Tibial artery (tissue), 4 donors: ENCODE measurements at regions not wholly inside any gene's neighbourhood (a gene's known extent, or its start where the extent isn't known, plus 50 kb on each side); places are given as distances from the start of the nearest gene placed in this dataset.

Source experiments
- DNase-seq, 2 donors: peaks; one replicate each; pipeline ENCODE4 v3.0.0-alpha.2; 2019
- H3K27ac ChIP-seq, 2 donors: fragments of 200-600 bp; sonication (generic) in 1 of 2; 1 replicate in 1 of 2; 2 replicates in 1 of 2; pipeline ENCODE4 v1.5.1; 2018 to 2019; ENCODE audit warnings: mild to moderate bottlenecking in 1 of 2
- H3K27me3 ChIP-seq, 2 donors: fragments of 200-600 bp; sonication (generic) in 1 of 2; one replicate each; pipeline versions ENCODE4 v1.5.1 to v1.6.0; 2016 to 2019
- H3K36me3 ChIP-seq, 3 donors: fragments of 200-600 bp; sonication (generic) in 2 of 3; one replicate each; pipeline ENCODE4 v1.5.1; 2016 to 2019; ENCODE audit warnings: mild to moderate bottlenecking in 2 of 3
- H3K4me1 ChIP-seq, 4 donors: fragments of 200-600 bp; sonication (generic) in 2 of 4; 1 replicate in 3 of 4; 2 replicates in 1 of 4; pipeline ENCODE4 v1.5.1; 2016 to 2019
- H3K4me3 ChIP-seq, 2 donors: fragments of 200-600 bp; sonication (generic) in 1 of 2; 1 replicate in 1 of 2; 2 replicates in 1 of 2; pipeline ENCODE4 v1.5.1; 2018 to 2019; ENCODE audit warnings: mild to moderate bottlenecking in 2 of 2
- H3K9me3 ChIP-seq, 3 donors: fragments of 200-600 bp; sonication (generic) in 1 of 3; one replicate each; pipeline ENCODE4 v1.5.1; 2016 to 2019
- CTCF ChIP-seq, 2 experiments: fragments of 200-600 bp in 1 of 2; fragments of 450-650 bp in 1 of 2; IDR thresholded peaks; one replicate each; pipeline ENCODE4 v1.5.1; 2017 to 2019; ENCODE audit warnings: antibody characterized with exemption in 2 of 2, mild to moderate bottlenecking in 1 of 2, moderate library complexity in 1 of 2
- intact Hi-C: fragments of 100-400 bp; cut with DNase I; formaldehyde crosslinking; loops from one replicate; pipeline ENCODE4 v1.15.0; 2023; ENCODE audit warnings: low total_unique reads

- H3K9me3 ChIP-seq, result no peaks in the 10 kb centered on the region
- TF ChIP-seq CTCF (IDR thresholded peaks at IDR 0.05), result no peak
- H3K27ac ChIP-seq, result no peak overlapping the region
- no peaks in the 10 kb centered on the region for H3K27me3 ChIP-seq
- no peak for DNase-seq
- intact Hi-C loops, result loop anchor here (5.0 kb wide), 1 partner anchor 1062 kb away; no protein-coding TSS in a partner anchor
- H3K36me3 ChIP-seq, result no peaks in the 10 kb centered on the region
- H3K4me1 ChIP-seq, result no peaks in the 10 kb centered on the region
- no peak overlapping the region for H3K4me3 ChIP-seq
Observed at GRCh38 chr4:13260513-13260912, 223.6 kb downstream of the RAB28 start.

- Histone ChIP-seq H3K27ac (no peak overlapping the region), H3K36me3 (no peaks in the 10 kb centered on the region), H3K4me3 (no peak overlapping the region), H3K9me3 (peaks cover 0 to 6% (median 5%) of the 10 kb centered on the region in 3 donors), H3K27me3 (no peaks in the 10 kb centered on the region), H3K4me1 (no peaks in the 10 kb centered on the region)
- no peak for DNase-seq
- intact Hi-C loops, result no loop called here
- TF ChIP-seq CTCF (IDR thresholded peaks at IDR 0.05), result no peak
Observed at GRCh38 chr4:13250263-13250662, 233.9 kb downstream of the RAB28 start.

GRCh38 chr4:13248621-13249298, 235.4 kb downstream of the RAB28 start:
- no peaks in the 10 kb centered on the region for H3K36me3 ChIP-seq
- H3K27ac ChIP-seq, result no peak overlapping the region
- intact Hi-C loops, result no loop called here
- no peak for DNase-seq
- H3K9me3 ChIP-seq, result peaks cover 0 to 6% (median 5%) of the 10 kb centered on the region in 3 donors
- H3K27me3 ChIP-seq, result no peaks in the 10 kb centered on the region
- no peak overlapping the region for H3K4me3 ChIP-seq
- no peak for TF ChIP-seq CTCF (IDR thresholded peaks at IDR 0.05)
- no peaks in the 10 kb centered on the region for H3K4me1 ChIP-seq

GRCh38 chr4:13246107-13246506, 238.0 kb downstream of the RAB28 start:
- H3K36me3 ChIP-seq, result no peaks in the 10 kb centered on the region
- no peak overlapping the region for H3K4me3 ChIP-seq
- H3K27me3 ChIP-seq, result no peaks in the 10 kb centered on the region
- intact Hi-C loops, result no loop called here
- DNase-seq, result no peak
- no peak for TF ChIP-seq CTCF (IDR thresholded peaks at IDR 0.05)
- no peaks in the 10 kb centered on the region for H3K4me1 ChIP-seq
- H3K27ac ChIP-seq, result no peak overlapping the region
- H3K9me3 ChIP-seq, result peaks cover 0 to 6% (median 5%) of the 10 kb centered on the region in 3 donors

- Histone ChIP-seq H3K4me3 (no peak overlapping the region), H3K27ac (no peak overlapping the region)
- no peak for DNase-seq
Observed at GRCh38 chr4:13244444-13244843, 239.7 kb downstream of the RAB28 start.

More at GRCh38 chr4:13244444-13244843, 239.7 kb downstream of the RAB28 start:
- intact Hi-C loops, result no loop called here
- H3K27me3 ChIP-seq, result no peaks in the 10 kb centered on the region
- H3K4me1 ChIP-seq, result no peaks in the 10 kb centered on the region
- H3K9me3 ChIP-seq, result peaks cover 0 to 6% (median 5%) of the 10 kb centered on the region in 3 donors
- no peaks in the 10 kb centered on the region for H3K36me3 ChIP-seq
- no peak for TF ChIP-seq CTCF (IDR thresholded peaks at IDR 0.05)
